HG02973 (cell line): ENCODE measurements at regions not wholly inside any gene's neighbourhood (a gene's known extent, or its start where the extent isn't known, plus 50 kb on each side); places are given as distances from the start of the nearest gene placed in this dataset.
"Not testable (repeated sequence)": the region's sequence is repeated elsewhere in the genome, so short reads cannot be mapped to it uniquely, and the experiment has no call there.

Source experiments
- ATAC-seq: cut with Tn5 transposase; IDR thresholded peaks from one replicate; pipeline ENCODE4 v1.9.1; 2021; ENCODE audit warnings: moderate library complexity; ENCODE audit not compliant: unreplicated experiment

GRCh38 chr6:15184441-15184861 lies 61.4 kb upstream of the JARID2 start:
- no peak for ATAC-seq

- ATAC-seq = not testable (repeated sequence)
Measured at GRCh38 chr6:15185111-15185510, 60.8 kb upstream of the JARID2 start.

DNA sequence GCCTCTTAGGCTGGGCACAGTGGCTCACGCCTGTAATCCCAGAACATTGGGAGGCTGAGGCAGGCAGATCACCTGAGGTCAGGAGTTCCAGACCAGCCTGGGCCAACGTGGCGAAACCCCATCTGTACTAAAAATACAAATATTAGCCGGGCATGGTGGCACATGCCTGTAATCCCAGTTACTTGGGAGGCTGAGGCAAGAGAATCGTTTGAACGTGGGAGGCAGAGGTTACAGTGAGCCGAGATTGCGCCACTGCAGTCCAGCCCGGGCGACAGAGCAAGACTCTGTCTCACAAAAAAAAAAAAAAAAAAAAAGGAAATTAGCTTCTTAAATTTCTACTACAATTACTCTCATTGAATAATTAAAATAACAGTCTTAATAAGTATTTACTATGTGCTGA lies 52.4 kb upstream of the JARID2 start:
- ATAC-seq = not testable (repeated sequence)

DNA sequence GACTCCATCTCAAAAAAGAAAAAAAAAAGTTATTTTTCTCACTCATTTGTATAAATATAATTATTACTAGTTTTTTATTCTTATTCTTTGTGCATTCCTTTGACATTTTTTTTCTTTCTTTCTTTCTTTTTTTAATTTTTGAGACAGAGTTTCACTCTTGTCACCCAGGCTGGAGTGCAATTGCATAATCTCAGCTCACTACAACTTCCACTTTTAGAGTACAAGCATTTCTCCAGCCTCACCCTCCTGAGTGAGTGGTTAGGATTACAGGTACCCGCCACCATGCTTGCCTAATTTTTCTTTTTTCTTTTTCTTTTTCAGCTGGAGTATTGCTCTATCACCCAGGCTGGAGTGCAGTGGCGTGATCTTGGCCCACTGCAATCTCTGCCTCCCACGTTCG lies 51.4 kb upstream of the JARID2 start:
- ATAC-seq = no peak
